Urinary bladder (tissue), 3 donors: ENCODE measurements at regions not wholly inside any gene's neighbourhood (a gene's known extent, or its start where the extent isn't known, plus 50 kb on each side); places are given as distances from the start of the nearest gene placed in this dataset.
"Not testable (repeated sequence)": the region's sequence is repeated elsewhere in the genome, so short reads cannot be mapped to it uniquely, and the experiment has no call there.

Experiments used
- DNase-seq: peaks from one replicate; pipeline ENCODE4 v3.0.0-alpha.2; 2015; ENCODE audit errors: extremely low spot score
- H3K27ac ChIP-seq: one replicate; pipeline ENCODE4 v1.5.1; 2013; ENCODE audit warnings: low read depth, mild to moderate bottlenecking, moderate library complexity
- H3K36me3 ChIP-seq: one replicate; pipeline ENCODE4 v1.6.1; 2013; ENCODE audit warnings: mild to moderate bottlenecking, moderate library complexity; ENCODE audit not compliant: insufficient read depth
- H3K4me1 ChIP-seq: one replicate; pipeline ENCODE4 v1.6.1; 2013; ENCODE audit warnings: mild to moderate bottlenecking, moderate library complexity; ENCODE audit not compliant: insufficient read depth
- H3K4me3 ChIP-seq: one replicate; pipeline ENCODE4 v1.5.1; 2013; ENCODE audit warnings: low read depth, low read length
- WGBS: extraction: QIAGEN DNeasy Blood & Tissue Kit; methylation state at CpG from one replicate; pipeline ENCODE4 v1.1.7; 2013; 5-methylcytosine and 5-hydroxymethylcytosine counted together
- donor health status: healthy with polysubstance abuse.
- donor health status: healthy.

DNA sequence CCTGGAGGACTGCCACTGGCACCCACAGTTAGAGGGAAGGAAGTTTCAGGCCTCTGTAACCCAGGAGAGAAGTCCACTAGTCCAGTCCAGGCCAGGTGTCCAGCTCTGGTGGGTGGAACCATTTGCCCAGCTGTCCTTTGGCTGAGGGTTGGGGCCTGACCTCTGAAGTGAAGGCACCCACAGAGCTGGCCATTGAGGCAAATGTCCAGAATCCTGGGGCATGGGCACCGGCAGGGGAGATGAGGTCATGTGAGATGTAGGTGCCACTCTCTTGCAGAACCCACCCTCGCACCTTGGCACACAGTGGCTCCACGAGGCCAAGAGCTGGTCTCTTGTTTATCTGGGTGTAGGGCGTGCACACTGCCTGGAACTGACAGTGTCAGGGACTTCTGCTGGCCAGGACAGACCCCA, 162.8 kb downstream of the SMAD6 start:
- no peak for DNase-seq
- Histone ChIP-seq H3K4me3 (no peak overlapping the region), H3K4me1 (no peaks in the 10 kb centered on the region), H3K36me3 (no peaks in the 10 kb centered on the region), H3K27ac (no peak overlapping the region)
- 97% methylated on average over 4 of the region's 4 CpGs for WGBS

DNA sequence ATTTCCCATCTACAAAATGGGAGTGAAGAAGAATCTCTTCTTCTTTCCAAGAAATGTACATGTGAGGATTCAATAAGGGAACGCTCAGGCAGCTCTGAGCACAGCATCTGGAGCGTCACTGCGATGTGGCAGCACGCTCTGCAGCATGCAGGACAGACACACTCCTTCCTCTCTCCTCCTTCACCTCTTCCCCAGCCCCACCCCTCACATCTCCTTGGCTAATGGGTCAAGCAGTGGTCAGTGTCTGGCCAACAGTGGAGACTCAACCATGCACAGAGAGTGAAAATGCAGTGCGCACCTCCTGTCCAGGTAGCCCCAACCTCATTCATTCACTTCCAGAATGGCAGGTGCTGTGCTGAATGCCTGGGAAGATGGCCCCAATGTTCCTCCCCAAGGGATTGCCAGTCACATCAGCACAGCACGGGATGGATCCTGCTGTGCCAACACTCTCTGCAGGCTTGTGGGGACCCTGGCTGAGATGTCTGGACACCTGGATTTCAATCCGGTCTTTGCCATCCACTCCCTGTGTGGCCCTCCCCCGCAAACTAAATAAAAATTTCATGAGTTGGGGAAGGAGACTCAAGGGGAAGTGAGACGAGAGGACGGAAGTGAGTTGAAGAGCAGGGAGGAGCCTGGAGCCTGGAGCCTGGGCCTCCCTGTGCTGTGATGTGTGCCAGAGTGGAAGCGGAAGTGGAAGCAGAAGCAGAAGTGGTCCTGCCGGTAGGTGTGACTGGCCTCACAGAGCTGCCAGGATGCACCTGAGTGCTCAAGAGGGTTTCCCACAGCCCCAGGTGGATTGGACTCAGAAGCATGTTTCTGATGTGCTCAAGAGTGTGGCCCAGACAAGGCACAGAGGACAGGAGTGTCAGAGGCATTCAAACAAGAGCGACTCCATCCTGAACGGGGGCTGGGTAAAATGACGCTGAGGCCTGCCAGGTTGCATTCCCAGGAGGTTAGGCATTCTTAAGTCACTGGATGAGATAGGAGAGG, 163.9 kb downstream of the SMAD6 start:
- no peak for DNase-seq
- 84% methylated on average over 15 of the region's 15 CpGs for WGBS
- Histone ChIP-seq H3K4me3 (no peak overlapping the region), H3K27ac (no peak overlapping the region), H3K4me1 (no peaks in the 10 kb centered on the region), H3K36me3 (no peaks in the 10 kb centered on the region)

DNA sequence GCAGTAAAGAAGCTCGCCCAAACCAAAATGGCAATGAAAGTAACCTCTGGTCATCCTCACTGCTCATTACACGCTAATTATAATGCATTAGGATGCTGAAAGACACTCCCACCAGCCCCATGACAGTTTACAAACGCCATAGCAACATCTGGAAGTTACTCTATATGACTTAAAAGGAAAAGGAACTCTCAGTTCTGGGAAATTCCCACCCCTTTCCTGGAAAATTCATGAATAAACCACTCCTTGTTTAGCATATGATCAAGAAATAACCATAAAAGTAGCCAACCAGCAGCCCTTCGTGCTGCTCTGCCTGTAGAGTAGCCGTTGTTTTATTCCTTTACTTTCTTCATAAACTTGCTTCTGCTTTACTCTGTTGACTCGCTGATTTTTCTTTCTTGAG, 164.6 kb downstream of the SMAD6 start:
- no peak overlapping the region for H3K4me3 ChIP-seq
- H3K4me1 ChIP-seq: no peaks in the 10 kb centered on the region
- no peaks in the 10 kb centered on the region for H3K36me3 ChIP-seq
- no peak overlapping the region for H3K27ac ChIP-seq
- WGBS: 90% methylated on average over 6 of the region's 6 CpGs
- DNase-seq: no peak

DNA sequence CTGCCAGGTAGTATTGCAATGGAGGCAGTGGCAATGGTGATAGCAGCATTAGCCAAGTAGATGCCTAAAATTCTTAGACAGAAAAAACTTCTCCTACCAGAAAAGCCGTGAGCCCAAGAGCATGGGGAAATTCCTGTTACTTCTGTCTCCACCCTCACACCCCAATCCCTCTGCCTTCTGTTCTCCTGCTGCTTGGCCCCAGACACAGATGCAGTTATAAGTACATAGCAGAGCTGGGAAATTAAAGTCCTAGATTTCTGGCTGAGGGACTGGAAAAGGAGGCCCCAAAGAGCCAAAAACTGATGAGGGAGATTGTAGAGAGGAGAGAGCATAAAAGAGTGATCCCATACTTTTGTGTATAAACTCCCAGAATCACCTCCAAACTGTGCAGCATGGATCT, 166.9 kb downstream of the SMAD6 start:
- Histone ChIP-seq H3K27ac (no peak overlapping the region), H3K4me1 (no peaks in the 10 kb centered on the region), H3K4me3 (no peak overlapping the region), H3K36me3 (no peaks in the 10 kb centered on the region)
- no peak for DNase-seq
- WGBS: 69% methylated on average over 1 of the region's 1 CpG

GRCh38 chr15:66870880-66871388, 168.9 kb downstream of the SMAD6 start:
- Histone ChIP-seq H3K27ac (no peak overlapping the region), H3K36me3 (no peaks in the 10 kb centered on the region), H3K4me3 (no peak overlapping the region), H3K4me1 (no peaks in the 10 kb centered on the region)
- no peak for DNase-seq

- no peak overlapping the region for H3K27ac ChIP-seq
- H3K36me3 ChIP-seq: no peaks in the 10 kb centered on the region
- no peaks in the 10 kb centered on the region for H3K4me1 ChIP-seq
- no peak overlapping the region for H3K4me3 ChIP-seq
- no peak for DNase-seq
Observed at GRCh38 chr15:66872405-66872804, 170.4 kb downstream of the SMAD6 start.

- DNase-seq, H3K36me3 ChIP-seq, H3K4me1 ChIP-seq, H3K27ac ChIP-seq, H3K4me3 ChIP-seq: not testable (repeated sequence)
- 85% methylated on average over 3 of the region's 3 CpGs for WGBS
Observed at GRCh38 chr15:66873331-66873730, 171.3 kb downstream of the SMAD6 start.

- Histone ChIP-seq H3K4me3 (no peak overlapping the region), H3K36me3 (no peaks in the 10 kb centered on the region), H3K27ac (no peak overlapping the region), H3K4me1 (no peaks in the 10 kb centered on the region)
- no peak for DNase-seq
- WGBS: 95% methylated on average over 6 of the region's 6 CpGs
Observed at GRCh38 chr15:66873856-66874255, 171.8 kb downstream of the SMAD6 start.

DNA sequence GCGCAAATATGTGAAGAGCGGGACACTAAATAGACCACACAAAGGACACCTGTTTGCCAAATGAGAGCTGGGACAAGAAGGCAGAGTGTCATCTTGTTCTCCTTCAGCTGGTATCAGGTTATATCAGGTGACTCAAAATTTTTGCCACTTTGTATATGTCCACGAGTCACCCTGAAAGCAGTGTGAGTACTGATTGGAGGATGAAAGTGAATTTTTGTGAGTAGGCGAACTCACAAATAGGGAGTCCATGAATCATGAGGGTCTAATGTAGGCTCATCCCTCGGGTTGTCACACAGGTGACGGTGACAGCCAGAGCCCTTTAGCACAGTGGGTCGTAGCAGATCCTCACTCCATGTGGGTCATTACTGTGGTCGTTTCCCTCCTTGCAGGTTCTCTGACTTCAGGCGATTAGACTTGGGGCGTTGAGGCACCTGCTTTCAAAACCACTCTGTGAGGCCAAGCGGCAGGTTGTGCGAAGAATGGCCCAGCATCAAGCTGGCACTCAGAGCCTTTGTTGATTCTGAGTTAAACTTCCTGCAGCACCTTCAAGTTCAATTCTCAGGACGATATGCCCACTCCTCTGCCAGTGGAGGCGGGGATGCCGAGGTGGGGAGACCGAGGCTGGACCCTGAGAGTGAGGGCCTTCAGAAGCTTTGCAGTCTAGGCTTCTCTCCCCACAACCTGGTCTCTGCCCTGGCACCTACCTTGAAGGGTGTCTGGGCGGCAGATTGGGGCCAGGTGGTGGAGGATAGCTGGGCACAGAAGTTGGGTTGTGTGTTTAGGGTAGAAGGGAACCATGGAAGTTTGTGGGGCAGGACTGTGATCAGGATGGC, 173.8 kb downstream of the SMAD6 start:
- no peak for DNase-seq
- no peak overlapping the region for H3K27ac ChIP-seq
- no peaks in the 10 kb centered on the region for H3K4me1 ChIP-seq
- H3K36me3 ChIP-seq: no peaks in the 10 kb centered on the region
- WGBS: 90% methylated on average over 17 of the region's 17 CpGs
- no peak overlapping the region for H3K4me3 ChIP-seq

DNA sequence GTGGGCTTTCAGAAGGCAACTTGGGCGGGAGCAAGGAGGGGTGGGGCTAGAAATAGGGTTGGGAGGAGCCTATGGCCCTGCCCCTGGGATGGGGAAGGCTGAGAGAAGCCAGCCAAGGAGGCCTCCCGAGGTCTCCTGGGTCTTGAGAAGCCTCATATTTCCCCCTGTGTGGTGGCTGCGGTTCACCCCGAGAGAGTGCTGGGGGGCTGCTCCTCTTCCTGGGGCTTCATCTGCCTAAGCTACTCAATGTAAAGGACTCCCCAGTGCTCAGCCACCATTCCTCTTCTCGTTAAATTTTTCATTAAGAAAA, 174.3 kb downstream of the SMAD6 start:
- no peak overlapping the region for H3K27ac ChIP-seq
- H3K4me1 ChIP-seq: no peaks in the 10 kb centered on the region
- DNase-seq: no peak
- WGBS: 67% methylated on average over 5 of the region's 5 CpGs
- no peaks in the 10 kb centered on the region for H3K36me3 ChIP-seq
- H3K4me3 ChIP-seq: no peak overlapping the region

- 93% methylated on average over 20 of the region's 20 CpGs for WGBS
- no peak for DNase-seq
- H3K4me1 ChIP-seq: no peaks in the 10 kb centered on the region
Observed at GRCh38 chr15:66876731-66877476, 174.9 kb downstream of the SMAD6 start.

GRCh38 chr15:66877477-66878271, 175.6 kb downstream of the SMAD6 start:
- no peak overlapping the region for H3K27ac ChIP-seq
- WGBS: 66% methylated on average over 9 of the region's 9 CpGs
- no peak for DNase-seq
- no peak overlapping the region for H3K4me3 ChIP-seq
- H3K36me3 ChIP-seq: no peaks in the 10 kb centered on the region
- no peaks in the 10 kb centered on the region for H3K4me1 ChIP-seq

More at GRCh38 chr15:66876731-66877476, 174.9 kb downstream of the SMAD6 start:
- no peaks in the 10 kb centered on the region for H3K36me3 ChIP-seq
- no peak overlapping the region for H3K4me3 ChIP-seq
- H3K27ac ChIP-seq: no peak overlapping the region

DNA sequence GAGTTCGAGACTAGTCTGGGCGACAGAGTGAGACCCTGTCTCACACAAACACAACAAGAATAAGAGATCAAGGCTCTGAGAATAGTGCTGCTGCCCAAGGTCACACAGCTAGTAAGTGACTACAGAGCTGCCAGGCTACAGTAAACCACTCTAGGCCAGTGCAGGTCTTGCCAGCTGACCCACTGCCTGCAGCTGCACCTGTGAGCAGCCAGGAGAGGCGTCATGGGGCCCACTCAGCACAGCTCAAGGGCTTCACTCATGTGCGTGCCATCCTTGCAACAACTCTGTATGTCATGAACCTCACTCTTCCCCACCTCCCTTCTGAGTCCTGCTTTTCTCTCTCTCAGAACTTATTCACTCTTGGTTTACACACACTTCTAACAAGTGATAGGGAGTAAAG, 176.7 kb downstream of the SMAD6 start:
- WGBS: 94% methylated on average over 4 of the region's 4 CpGs
- Histone ChIP-seq H3K4me1 (no peaks in the 10 kb centered on the region), H3K4me3 (no peak overlapping the region), H3K36me3 (no peaks in the 10 kb centered on the region), H3K27ac (no peak overlapping the region)
- no peak for DNase-seq
